ELR (cell line): ENCODE measurements at regions not wholly inside any gene's neighbourhood (a gene's known extent, or its start where the extent isn't known, plus 50 kb on each side); places are given as distances from the start of the nearest gene placed in this dataset.
A peak's percentile ranks its signal among the peaks of the same experiment; 100 is the strongest.

Source experiments
- DNase-seq: peaks from one replicate; pipeline ENCODE4 v3.0.0-alpha.2; 2015; ENCODE audit warnings: low read depth

- DNase-seq, result no peak
These were observed 1142.2 kb downstream of the IGSF11 start for GRCh38 chr3:117892431-117892841.

- DNase-seq, result no peak
These were observed 1141.6 kb downstream of the IGSF11 start for GRCh38 chr3:117893001-117893400.

- DNase-seq, result no peak
These were observed 1141.0 kb downstream of the IGSF11 start for GRCh38 chr3:117893638-117894037.

- DNase-seq, result peak; percentile 33
These were observed 1135.7 kb downstream of the IGSF11 start for GRCh38 chr3:117898722-117899522.

GRCh38 chr3:117903226-117903625 is 1131.4 kb downstream of the IGSF11 start:
- DNase-seq, result peak; percentile 3

- DNase-seq, result no peak
These were observed 1123.7 kb downstream of the IGSF11 start for GRCh38 chr3:117910820-117911521.

GRCh38 chr3:117912352-117912751 is 1122.3 kb downstream of the IGSF11 start:
- DNase-seq, result no peak

GRCh38 chr3:117914540-117915100 is 1120.0 kb downstream of the IGSF11 start:
- DNase-seq, result no peak

GRCh38 chr3:117916839-117917238 is 1117.8 kb downstream of the IGSF11 start:
- no peak for DNase-seq

GRCh38 chr3:117919621-117920020 is 1115.0 kb downstream of the IGSF11 start:
- no peak for DNase-seq

GRCh38 chr3:117920253-117920898 is 1114.3 kb downstream of the IGSF11 start:
- no peak for DNase-seq

GRCh38 chr3:117921411-117921810 is 1113.2 kb downstream of the IGSF11 start:
- no peak for DNase-seq

- no peak for DNase-seq
These were observed 1112.6 kb downstream of the IGSF11 start for GRCh38 chr3:117922039-117922438.

- no peak for DNase-seq
These were observed 1107.8 kb downstream of the IGSF11 start for GRCh38 chr3:117926819-117927218.

GRCh38 chr3:117927825-117928224 is 1106.8 kb downstream of the IGSF11 start:
- no peak for DNase-seq

- no peak for DNase-seq
These were observed 1105.8 kb downstream of the IGSF11 start for GRCh38 chr3:117928836-117929235.

- DNase-seq, result no peak
These were observed 1102.2 kb downstream of the IGSF11 start for GRCh38 chr3:117932441-117932840.

GRCh38 chr3:117936159-117936558 is 1098.5 kb downstream of the IGSF11 start:
- no peak for DNase-seq

GRCh38 chr3:117938974-117939373 is 1095.7 kb downstream of the IGSF11 start:
- DNase-seq, result no peak

GRCh38 chr3:117939425-117940027 is 1095.1 kb downstream of the IGSF11 start:
- DNase-seq, result no peak

- no peak for DNase-seq
These were observed 1093.6 kb downstream of the IGSF11 start for GRCh38 chr3:117941015-117941414.

GRCh38 chr3:117941756-117942155 is 1092.9 kb downstream of the IGSF11 start:
- DNase-seq, result no peak
